Activated B cell treated with CpG ODN at 0.5 μM for 24 hours (primary cell): ENCODE measurements at regions not wholly inside any gene's neighbourhood (a gene's known extent, or its start where the extent isn't known, plus 50 kb on each side); places are given as distances from the start of the nearest gene placed in this dataset.

Source experiments
- ATAC-seq: fragments of 200-7000 bp; cut with Tn5 transposase; one replicate; pipeline ENCODE4 v1.10.0; 2021; ENCODE audit warnings: low read depth, mild to moderate bottlenecking, moderate library complexity
- CTCF ChIA-PET: fragments of 350-600 bp; sonication (Branson Sonifier 250); formaldehyde crosslinking; loops from one replicate; lab custom pipeline; 2021; ENCODE audit warnings: antibody characterized with exemption; lab: Charles Lee
- POLR2A ChIA-PET: fragments of 350-600 bp; sonication (Branson Sonifier 250); formaldehyde crosslinking; loops from one replicate; lab custom pipeline; 2021; ENCODE audit warnings: antibody characterized with exemption; lab: Charles Lee
- DNase-seq: peaks from one replicate; pipeline ENCODE4 v3.0.0; 2022
- H3K27ac Mint-ChIP-seq: one replicate; pipeline ENCODE4 v1.8.0; 2020; ENCODE audit warnings: mixed read lengths
- H3K27me3 Mint-ChIP-seq: one replicate; pipeline ENCODE4 v1.8.0; 2021; ENCODE audit warnings: mixed read lengths
- H3K36me3 Mint-ChIP-seq: one replicate; pipeline ENCODE4 v1.8.0; 2021; ENCODE audit warnings: low read depth, mixed read lengths
- H3K4me1 Mint-ChIP-seq: one replicate; pipeline ENCODE4 v1.8.0; 2021; ENCODE audit warnings: mixed read lengths
- H3K4me3 Mint-ChIP-seq: one replicate; pipeline ENCODE4 v1.8.0; 2020; ENCODE audit warnings: mild to moderate bottlenecking, mixed read lengths
- H3K9me3 Mint-ChIP-seq: one replicate; pipeline ENCODE4 v1.8.0; 2020; ENCODE audit warnings: mixed read lengths
- CTCF ChIP-seq: fragments of 200-600 bp; IDR thresholded peaks from one replicate; pipeline ENCODE4 v1.8.0; 2022; ENCODE audit warnings: antibody characterized with exemption, mild to moderate bottlenecking
- intact Hi-C: fragments of 100-400 bp; cut with micrococcal nuclease; formaldehyde crosslinking; loops from one replicate; pipeline ENCODE4 v1.15.1; 2024

- peaks cover 6% of the 10 kb centered on the region for H3K4me1 Mint-ChIP-seq
- H3K9me3 Mint-ChIP-seq, result peaks cover 4% of the 10 kb centered on the region
- intact Hi-C loops, result no loop called here
- H3K4me3 Mint-ChIP-seq, result no peak overlapping the region
- ATAC-seq (no peak), DNase-seq (no peak)
- no peak for TF ChIP-seq CTCF
- H3K27me3 Mint-ChIP-seq, result peaks cover 3% of the 10 kb centered on the region
- H3K36me3 Mint-ChIP-seq, result no peaks in the 10 kb centered on the region
- no peak overlapping the region for H3K27ac Mint-ChIP-seq
- ChIA-PET CTCF (no interaction called here), POLR2A (no interaction called here)
Measured at GRCh38 chr1:4271338-4271998, 371.4 kb upstream of the C1orf174 start.

- no peak for ATAC-seq
- no peak for TF ChIP-seq CTCF
- ChIA-PET POLR2A (no interaction called here), CTCF (no interaction called here)
- intact Hi-C loops, result no loop called here
- no peak overlapping the region for H3K27ac Mint-ChIP-seq
- peaks cover under 1% of the 10 kb centered on the region for H3K4me1 Mint-ChIP-seq
- H3K36me3 Mint-ChIP-seq, result no peaks in the 10 kb centered on the region
- H3K9me3 Mint-ChIP-seq, result peaks cover 8% of the 10 kb centered on the region
- no peak overlapping the region for H3K4me3 Mint-ChIP-seq
- peaks cover 3% of the 10 kb centered on the region for H3K27me3 Mint-ChIP-seq
- no peak for DNase-seq
Measured at GRCh38 chr1:4272568-4272967, 372.5 kb upstream of the C1orf174 start.

GRCh38 chr1:4273243-4273642 is 373.2 kb upstream of the C1orf174 start:
- intact Hi-C loops, result no loop called here
- Mint-ChIP-seq H3K4me3 (no peak overlapping the region), H3K36me3 (no peaks in the 10 kb centered on the region), H3K4me1 (no peaks in the 10 kb centered on the region), H3K27ac (no peak overlapping the region), H3K27me3 (peaks cover 3% of the 10 kb centered on the region), H3K9me3 (peaks cover 8% of the 10 kb centered on the region)
- no peak for DNase-seq
- no peak for ATAC-seq
- CTCF ChIA-PET, result no interaction called here
- POLR2A ChIA-PET, result no interaction called here
- no peak for TF ChIP-seq CTCF

- H3K27me3 Mint-ChIP-seq, result peaks cover 3% of the 10 kb centered on the region
- intact Hi-C loops, result no loop called here
- POLR2A ChIA-PET, result no interaction called here
- CTCF ChIA-PET, result no interaction called here
- DNase-seq, result no peak
- no peak for TF ChIP-seq CTCF
- H3K27ac Mint-ChIP-seq, result no peak overlapping the region
- H3K9me3 Mint-ChIP-seq, result peaks cover 8% of the 10 kb centered on the region
- no peaks in the 10 kb centered on the region for H3K4me1 Mint-ChIP-seq
- H3K4me3 Mint-ChIP-seq, result no peak overlapping the region
- no peaks in the 10 kb centered on the region for H3K36me3 Mint-ChIP-seq
- no peak for ATAC-seq
Measured at GRCh38 chr1:4273747-4274146, 373.7 kb upstream of the C1orf174 start.

- TF ChIP-seq CTCF, result no peak
- Mint-ChIP-seq H3K4me3 (no peak overlapping the region), H3K27me3 (peaks cover 3% of the 10 kb centered on the region), H3K4me1 (no peaks in the 10 kb centered on the region), H3K36me3 (no peaks in the 10 kb centered on the region), H3K27ac (no peak overlapping the region), H3K9me3 (peaks cover 8% of the 10 kb centered on the region)
- DNase-seq, result no peak
- intact Hi-C loops, result no loop called here
- POLR2A ChIA-PET, result no interaction called here
- CTCF ChIA-PET, result no interaction called here
- no peak for ATAC-seq
Measured at GRCh38 chr1:4275083-4275482, 375.0 kb upstream of the C1orf174 start.
